GM18867 (cell line): ENCODE measurements at regions not wholly inside any gene's neighbourhood (a gene's known extent, or its start where the extent isn't known, plus 50 kb on each side); places are given as distances from the start of the nearest gene placed in this dataset.

ENCODE experiments used
- ATAC-seq: cut with Tn5 transposase; IDR thresholded peaks from one replicate; pipeline ENCODE4 v1.9.1; 2021; ENCODE audit warnings: mild to moderate bottlenecking, moderate library complexity; ENCODE audit not compliant: unreplicated experiment

DNA sequence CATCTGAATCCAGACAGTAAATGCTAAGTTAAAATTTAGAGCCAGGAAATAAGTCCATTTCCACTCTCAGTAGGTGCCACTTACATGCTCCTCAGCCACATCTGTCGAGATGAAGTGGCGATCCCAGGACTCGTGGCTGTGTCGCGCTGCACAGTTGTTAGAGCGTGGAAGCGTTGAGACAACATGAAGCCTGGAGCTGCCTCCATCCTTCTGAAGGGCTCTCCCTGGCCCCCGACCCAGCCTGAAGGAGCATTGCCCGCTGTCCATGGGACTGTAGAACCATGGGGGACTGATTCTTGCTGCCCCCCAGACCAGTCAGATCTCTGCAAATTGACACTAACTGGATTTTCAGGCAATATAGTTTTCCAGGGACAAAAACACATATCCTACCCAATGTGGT lies 58.9 kb downstream of the IRX1 start:
- ATAC-seq, result no peak

DNA sequence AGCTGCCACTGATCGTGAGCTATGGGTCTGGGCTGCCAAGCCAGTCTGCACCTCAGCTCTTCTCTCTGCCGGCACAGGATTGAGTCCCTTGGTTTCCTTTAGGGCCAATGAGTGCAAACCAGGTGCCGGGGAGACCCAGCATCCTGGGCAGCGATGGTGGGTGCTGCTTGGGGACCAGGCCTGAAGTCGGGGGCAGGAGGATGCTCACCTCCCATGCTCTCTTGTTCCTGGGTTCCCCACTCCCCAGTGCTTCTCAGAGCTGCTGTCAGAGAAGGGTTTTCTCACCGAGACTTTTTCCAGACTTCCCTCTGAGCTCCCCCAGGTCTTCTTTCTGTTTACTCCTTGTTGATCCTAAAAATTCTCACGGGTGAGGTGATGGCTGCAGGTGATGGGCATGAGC lies 61.2 kb downstream of the IRX1 start:
- ATAC-seq, result no peak

DNA sequence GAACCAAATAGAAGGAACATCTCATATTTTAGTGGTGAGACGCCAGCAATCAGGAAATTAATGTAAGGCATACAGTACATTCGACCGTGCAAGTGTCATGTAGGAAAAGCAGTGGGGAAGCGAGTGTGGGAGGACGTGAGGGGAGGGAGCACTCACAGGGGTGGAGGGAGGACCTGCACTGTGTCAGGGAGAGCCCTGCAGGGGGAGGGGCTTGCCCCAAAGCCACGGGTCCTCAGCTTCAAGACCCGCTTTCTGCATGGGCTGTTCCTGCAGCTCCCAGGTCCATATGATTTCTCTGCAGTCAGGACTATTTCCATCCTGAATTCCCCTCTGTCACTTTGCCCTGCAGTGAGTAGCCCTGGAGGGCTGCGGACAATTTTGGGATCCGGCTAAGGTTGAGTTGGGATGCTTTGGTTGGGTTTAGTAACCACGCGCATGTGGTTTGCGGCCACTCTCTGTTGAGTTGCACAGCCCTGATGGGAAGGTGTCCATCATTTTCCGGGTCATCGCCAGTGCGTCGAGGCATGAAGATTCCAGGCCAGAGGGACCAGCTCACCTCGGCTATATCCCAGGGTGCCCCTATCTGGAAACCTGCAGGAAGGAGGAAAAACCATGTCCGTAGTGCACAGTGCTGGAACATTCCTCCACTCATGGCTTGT lies 61.9 kb downstream of the IRX1 start:
- ATAC-seq, result no peak

DNA sequence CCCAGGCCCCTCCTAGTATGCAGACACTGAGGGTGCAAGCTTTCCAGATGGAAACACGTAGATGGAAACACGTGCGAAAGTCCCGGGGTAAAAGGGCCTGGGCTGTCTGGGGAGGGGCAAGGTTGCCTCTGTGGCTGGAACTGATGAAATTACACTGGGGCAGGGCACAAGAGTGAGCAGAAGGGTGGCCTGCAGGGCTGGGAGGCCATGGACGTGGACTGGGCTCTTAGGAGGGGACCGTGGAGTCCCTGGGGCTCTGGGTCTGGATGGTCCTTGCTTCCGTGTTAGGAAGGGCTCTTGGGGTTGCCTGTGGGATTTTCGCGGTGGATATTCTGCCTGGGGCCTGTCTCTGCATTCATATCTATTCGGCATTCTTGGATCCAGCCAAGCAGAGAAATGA lies 63.3 kb downstream of the IRX1 start:
- no peak for ATAC-seq

DNA sequence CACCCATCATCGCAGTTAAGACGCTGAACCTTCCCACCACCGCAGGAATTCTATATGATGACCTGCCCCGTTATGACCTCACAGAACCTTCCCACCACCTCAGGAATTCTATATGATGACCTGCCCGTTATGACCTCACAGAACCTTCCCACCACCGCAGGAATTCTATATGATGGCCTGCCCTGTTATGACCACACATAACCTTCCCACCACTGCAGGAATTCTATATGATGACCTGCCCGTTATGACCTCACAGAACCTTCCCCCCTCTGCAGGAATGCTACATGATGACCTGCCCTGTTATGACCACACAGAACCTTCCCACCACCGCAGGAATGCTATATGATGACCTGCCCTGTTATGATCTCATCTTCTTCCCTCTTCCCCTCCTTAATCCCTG lies 64.3 kb downstream of the IRX1 start:
- no peak for ATAC-seq

DNA sequence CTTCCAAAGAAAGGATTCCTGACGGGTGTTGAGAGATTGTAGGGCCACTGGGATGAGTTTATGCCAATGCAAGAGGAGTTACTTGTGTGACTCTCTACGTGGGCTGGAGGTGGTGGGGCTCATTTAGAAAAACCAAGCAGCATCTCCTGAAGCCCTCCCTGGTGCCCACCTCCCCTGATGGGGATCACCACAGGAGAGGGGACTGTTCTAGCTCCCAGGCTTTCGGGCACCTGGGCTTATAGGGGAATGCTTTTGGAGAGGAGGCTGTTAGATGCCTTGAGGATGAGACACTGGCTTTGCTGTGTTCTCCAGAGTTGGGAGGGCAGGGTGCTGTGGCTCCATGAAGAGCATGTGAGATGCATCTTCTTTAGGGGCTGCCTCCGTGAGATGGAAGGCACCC lies 65.0 kb downstream of the IRX1 start:
- no peak for ATAC-seq

DNA sequence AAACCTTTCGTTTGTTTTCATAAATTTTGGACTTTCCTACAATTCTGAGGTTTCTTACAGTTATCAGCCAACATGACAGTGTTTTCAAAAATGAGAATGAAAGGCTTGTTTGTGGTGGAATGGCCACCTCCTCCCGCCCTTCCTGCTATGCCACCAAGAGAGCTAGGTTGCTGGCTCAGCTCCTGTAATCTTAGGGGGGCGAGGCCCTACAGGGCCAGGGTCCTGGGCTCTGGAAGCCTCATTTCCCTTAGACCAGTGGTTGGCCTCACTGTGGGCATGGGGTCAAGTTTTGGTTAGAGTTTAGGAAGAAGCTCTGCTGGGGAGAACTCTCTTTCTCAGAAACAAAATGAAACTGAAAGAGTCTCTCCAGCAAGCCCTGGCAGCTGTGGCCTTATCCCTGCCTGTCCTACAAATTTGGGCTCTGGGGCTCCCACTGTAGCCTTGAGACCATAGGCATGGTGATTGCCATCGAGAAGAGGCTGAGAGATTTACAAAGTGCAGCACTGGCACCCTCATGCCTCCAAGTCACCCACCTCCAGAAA lies 66.2 kb downstream of the IRX1 start:
- ATAC-seq, result no peak

DNA sequence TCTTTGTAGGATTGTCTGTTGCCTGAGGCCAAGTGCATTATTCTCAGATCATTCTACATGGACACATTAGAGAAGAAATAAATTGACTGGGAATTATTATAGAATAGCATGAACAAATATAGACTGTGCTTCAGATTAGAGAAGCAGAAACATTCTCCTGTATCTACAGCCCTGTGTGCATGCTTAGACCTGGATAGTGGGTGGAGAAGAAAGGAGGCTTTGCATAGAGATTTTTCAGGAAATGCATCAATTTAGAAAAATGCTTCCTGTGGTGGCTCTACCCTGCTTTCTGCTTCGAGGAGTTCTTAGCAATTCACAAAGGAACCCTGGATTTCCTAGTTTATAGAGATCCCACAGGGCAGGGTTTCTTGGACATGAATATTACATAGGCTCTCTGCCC lies 66.7 kb downstream of the IRX1 start:
- ATAC-seq, result no peak

DNA sequence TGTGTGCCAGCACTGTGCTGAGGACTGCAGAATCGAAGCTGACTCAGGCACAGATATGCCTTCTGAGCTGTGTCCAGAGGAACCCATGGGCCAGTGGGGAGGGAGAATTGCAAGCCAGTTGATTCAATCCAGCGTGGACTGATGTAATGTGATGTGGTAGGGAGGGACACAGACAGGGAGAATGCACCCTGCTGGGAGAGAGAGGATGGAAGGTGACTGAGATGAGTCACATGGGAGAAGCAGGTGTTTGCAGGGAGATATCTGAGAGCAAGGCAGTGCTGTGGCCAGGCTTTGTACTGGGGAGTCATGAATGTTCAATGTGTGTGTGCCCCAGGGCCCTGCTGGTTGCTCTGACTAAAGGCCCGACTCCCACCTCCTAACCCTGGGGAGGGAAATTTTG lies 75.7 kb downstream of the IRX1 start:
- no peak for ATAC-seq

DNA sequence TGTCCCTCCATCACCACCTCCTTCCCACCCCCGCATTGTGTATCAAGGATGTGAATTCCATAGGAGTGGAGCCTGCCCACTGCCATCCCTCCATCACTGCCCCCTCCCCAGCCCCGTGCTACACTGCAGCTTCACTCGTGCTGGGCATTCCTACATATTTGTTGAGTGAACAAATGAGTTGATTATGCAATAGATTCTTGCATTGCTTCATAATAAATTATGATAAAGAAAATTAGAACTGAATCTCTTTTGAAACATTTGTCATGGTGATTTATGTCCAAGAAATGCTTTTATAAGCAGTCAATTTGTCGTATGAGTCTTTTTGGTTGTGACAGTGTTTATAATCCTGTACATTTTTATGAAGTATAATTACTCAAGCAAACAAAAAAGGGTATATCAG lies 83.2 kb downstream of the IRX1 start:
- ATAC-seq, result no peak

DNA sequence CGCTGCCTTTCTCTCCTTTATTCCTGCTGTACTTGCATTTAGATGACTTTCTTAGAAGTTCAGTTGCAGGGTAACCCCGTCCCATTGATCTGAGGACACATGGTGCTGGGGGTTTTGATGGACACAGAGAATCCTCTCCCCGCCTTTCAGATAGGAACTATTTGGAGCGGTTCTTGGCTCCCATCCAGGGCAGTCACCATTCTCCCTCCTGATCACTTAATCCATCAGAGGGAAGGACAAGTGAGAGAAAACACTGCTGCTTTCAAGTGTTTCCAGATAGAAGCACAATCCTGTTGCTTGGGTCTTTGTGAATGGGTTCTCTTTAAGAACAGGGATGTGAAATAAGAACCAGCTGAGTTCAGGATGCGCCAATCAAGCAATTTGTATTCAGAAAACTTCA lies 85.2 kb downstream of the IRX1 start:
- no peak for ATAC-seq

DNA sequence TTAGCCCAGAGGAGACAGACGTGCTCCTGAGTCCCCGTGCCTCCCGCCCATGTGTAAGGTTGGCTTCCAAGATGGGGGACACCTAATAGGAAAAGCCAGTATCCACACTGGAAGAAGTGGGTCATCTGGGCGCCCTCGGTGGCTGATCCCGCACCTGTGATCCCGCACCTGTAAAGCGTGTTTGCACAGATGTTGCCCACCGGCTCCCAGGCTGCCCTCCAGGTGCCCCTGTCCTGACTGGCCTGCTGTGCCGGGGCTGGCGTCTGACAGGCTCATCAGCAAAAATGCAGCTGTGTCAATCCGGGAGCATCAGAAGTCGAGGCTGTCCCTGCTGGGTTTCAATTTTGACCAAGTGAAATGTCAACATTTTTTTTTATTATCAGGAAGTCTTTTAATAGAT lies 88.5 kb downstream of the IRX1 start:
- no peak for ATAC-seq

DNA sequence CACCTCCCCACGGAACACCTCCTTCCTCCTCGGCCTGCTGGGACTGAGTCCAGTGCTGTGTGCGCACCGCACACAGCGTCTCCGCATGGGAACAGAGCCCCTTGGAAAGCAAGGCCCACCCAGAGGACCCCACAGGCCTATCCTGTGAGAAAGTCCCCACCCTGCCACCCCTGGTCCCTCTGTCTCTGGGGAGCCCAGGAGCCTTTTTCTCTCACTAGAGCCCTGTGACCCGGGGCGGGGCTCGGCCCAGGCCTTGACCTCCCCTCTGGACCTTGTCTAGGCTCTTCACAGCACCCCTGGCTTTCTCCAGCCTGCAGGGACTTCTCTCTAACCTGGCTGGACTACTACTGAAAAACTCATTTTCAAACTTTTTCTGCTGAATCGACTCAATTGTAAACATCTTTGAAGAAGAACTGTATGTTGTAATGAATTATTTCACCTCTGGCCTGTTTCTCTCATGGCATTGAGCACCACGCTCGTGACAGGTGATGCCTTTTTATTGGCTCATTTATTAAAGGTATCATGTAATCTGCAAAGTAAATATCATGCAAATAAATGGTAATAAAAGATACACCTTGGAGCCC lies 89.2 kb downstream of the IRX1 start:
- ATAC-seq, result no peak

DNA sequence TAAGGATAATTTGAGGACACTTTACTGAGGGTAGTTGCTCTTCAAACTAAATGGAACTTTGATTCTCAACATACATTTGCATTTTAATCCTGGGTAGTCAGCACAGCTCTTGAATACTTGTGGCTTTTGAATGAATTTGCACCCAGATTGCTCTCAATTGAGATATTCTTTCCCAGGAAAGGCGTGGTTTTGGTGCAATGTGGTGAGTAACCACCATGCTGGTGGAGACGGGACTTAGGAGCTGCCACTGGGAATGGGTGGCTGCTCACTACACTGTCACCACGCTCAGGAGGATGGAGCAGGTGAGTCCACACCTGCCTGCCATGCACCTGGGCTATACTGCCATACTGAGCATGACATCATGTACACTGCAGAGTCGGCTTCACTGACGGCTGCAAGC lies 99.2 kb downstream of the IRX1 start:
- ATAC-seq, result no peak

DNA sequence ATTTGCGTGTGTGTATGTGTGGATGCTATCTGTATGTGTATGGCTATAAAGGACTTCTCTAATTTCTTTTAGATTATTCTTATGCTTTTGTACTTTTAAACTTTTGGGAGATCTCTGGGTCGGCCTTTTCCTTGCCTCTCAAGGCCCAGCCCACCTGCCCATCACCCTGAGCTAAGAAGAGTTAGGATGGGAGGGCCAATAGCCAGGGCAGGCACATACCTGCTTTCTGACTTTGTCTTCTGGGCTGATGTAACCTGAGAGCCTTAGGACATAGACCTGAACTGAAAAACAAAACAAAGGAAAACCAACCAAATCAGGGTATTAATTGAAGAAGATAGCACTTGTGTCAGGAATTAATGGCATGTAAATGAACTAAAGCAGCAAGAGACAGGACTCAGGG lies 100.2 kb downstream of the IRX1 start:
- ATAC-seq, result no peak

DNA sequence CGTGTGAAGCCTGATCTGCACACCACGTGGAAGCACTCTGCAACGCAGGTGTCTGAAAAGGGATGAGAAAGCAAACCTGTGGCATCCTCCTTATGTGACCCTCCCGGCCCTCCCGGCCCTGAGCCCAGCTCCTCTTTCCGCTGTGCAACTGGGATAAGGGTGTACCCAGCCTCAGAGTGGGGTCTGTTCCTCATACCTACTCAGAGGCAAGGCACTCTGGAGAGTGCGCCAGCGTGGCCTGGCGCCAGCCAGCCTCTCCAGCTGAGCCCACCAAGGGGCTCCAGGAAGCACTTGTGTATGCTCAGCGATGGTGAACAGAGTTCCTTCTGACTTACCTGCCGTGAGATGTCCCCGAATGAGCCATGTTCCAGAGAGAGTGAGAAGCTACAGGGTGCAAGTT lies 102.8 kb downstream of the IRX1 start:
- ATAC-seq, result no peak

DNA sequence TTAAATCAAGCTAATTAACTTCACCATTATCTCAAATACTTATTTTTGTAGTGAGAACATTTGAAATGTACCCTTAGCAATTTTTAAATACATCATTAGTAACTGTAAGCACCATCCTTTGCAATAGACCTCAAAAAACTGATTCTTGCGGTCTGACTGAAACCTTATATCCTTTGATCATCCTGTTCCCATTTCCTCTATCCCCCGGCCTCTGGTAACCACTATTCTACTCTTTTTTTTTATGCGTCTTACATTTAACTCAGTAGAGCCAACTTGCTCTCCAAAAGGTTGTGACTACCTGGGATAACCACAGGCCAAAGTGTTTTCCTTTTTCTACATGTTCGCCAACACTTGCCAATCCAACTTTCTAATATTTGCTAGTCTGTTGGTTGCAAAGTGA lies 106.1 kb downstream of the IRX1 start:
- no peak for ATAC-seq

DNA sequence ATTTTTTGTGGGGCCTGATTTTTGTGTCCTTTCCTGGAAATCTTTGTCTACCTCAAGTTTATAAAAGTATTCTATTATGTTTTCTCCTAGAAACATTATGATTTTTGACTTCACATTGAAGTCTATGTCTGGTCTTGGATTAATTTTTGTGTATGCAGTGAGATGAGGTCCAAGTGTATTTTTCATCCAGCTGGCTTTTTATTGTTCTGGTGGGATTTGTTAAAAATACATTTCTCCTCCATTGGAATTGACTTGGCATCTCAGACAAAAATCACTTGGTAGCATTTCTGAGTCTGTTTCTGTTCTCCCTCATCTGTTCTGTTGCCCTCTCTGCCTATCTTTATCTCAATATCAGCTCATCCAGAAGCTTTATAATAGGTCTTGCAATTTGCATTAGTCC lies 109.0 kb downstream of the IRX1 start:
- ATAC-seq, result no peak

DNA sequence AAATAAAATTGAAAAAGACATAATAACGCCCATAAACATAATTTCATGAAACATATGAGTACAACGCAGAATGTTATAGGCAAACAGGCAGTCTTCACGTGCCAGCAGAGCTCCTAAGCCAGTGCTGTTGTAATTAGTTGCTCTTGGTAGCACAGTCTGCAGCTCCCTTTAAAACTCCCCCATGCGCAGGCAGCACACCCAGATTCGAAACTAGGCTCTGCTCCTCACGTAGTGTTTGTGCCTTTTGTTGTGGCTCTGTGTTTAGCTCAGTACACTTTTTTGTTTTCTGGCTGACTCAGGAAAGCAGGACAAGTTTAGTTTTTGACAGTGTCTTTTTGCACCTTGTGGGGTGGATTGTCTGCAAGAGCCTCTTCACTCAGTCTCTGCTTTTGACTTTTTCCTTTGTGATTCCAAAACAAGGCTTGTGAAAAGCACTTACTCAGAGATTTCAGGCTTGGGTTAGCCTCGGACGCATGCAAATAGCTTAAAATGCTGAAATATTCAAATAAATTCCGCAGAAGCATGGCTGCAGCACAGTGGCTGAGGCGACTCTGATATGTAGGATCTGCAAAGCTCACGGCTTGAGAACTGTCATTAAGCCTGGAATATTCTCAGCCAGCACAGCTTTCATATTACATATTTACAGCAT lies 113.6 kb downstream of the IRX1 start:
- ATAC-seq, result no peak

DNA sequence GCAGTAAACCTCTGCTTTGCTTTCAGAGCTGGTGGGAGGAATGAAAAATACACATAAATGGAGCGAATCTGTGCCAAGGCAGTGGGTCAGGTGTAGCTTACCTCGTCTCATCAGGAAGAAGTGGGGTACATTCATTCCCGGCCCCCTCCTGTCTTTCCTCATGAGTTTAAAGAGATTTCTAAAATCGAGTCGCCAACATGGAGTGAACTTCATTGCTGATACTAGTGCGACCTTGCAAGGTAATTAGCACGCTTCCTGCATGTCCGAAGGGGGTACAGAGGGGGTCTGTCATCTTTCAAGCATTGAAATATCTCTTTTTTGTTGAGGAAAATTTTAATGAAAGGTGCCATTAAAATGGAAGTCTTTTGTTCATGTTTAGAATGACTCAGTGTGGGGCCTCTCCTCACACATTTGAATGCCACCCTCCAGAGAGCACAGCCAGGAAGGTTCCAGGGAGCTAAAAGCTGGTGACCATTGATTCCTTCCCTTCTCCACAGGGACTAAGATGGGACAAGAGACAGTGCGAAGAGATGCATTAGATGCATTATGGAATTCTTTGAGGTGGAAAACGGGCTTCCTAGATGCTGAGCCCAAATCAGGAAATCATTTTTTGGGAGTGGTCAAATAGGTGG lies 114.2 kb downstream of the IRX1 start:
- no peak for ATAC-seq

DNA sequence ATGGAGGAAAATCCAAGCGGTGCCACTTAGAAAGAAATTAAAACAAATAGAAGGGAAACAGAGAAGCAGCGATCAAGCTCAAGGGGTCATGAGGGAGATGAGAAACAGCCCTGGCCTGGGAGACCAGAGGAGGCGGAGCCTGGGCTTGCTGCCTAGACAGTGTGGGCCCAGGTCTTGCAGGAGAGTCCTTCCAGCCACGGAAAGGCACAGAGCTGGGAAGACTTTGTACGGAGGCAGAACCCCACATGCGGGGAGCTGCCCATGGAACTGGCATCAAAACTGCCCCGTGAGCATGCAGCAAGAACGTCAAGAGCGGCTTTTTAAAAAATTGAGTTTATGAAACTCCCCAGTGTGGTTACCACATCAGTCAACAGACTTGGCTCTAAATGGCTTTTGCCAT lies 119.4 kb downstream of the IRX1 start:
- ATAC-seq, result no peak

DNA sequence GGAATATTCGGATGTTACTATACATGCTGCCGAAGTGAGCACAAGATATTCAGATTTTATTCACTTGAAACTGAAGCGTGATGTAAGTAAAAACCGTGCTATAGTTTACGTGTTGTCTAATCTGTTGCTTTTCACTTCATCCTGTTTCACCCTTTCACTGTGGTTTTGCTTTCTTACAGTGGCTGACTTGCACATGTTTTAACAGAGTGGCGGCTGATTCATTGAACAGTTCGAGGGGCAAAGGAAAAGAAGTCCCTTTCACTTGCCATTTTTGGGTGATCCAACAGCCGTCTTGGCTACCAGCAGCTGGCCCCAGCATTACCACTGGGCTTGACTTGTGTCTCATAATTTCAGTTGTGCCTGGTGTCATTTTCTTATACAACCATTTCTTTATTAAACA lies 134.0 kb downstream of the IRX1 start:
- no peak for ATAC-seq
